CD4-positive, alpha-beta T cell (primary cell): ENCODE measurements at regions not wholly inside any gene's neighbourhood (a gene's known extent, or its start where the extent isn't known, plus 50 kb on each side); places are given as distances from the start of the nearest gene placed in this dataset.

Source experiments
- ATAC-seq: fragments of 200-7000 bp; cut with Tn5 transposase; one replicate; pipeline ENCODE4 v1.10.0; 2022; ENCODE audit warnings: mild to moderate bottlenecking; ENCODE audit not compliant: poor library complexity
- CTCF ChIA-PET: fragments of 350-600 bp; sonication (Branson Sonifier 250); formaldehyde crosslinking; loops from one replicate; lab custom pipeline; 2021; ENCODE audit warnings: antibody characterized with exemption, inconsistent platforms; lab: Charles Lee
- POLR2A ChIA-PET: fragments of 350-600 bp; sonication (Branson Sonifier 250); formaldehyde crosslinking; loops from one replicate; lab custom pipeline; 2021; ENCODE audit warnings: antibody characterized with exemption, inconsistent platforms; lab: Charles Lee
- DNase-seq, 14 experiments: peaks; one replicate each; pipeline ENCODE4 v3.0.0-alpha.2; 2013 to 2020; ENCODE audit warnings: mixed read lengths in 2 of 14
- H3K27ac ChIP-seq, 2 donors: one replicate each; pipeline versions ENCODE4 v1.5.1 to v1.7.0; 2013; ENCODE audit warnings: low read length in 2 of 2, low read depth in 1 of 2, mild to moderate bottlenecking in 1 of 2
- H3K27me3 ChIP-seq, 2 experiments: 1 replicate in 1 of 2; 2 replicates in 1 of 2; pipeline versions ENCODE4 v1.6.1 to v1.7.0; 2013; ENCODE audit warnings: low read length in 2 of 2, control low read depth in 1 of 2, mild to moderate bottlenecking in 1 of 2, moderate library complexity in 1 of 2; ENCODE audit not compliant: insufficient read depth in 2 of 2, control insufficient read depth in 1 of 2
- H3K36me3 ChIP-seq: one replicate; pipeline ENCODE4 v1.6.1; 2013; ENCODE audit warnings: low read length, control low read depth; ENCODE audit not compliant: insufficient read depth
- H3K4me1 ChIP-seq: one replicate; pipeline ENCODE4 v1.6.1; 2013; ENCODE audit warnings: low read length, control low read depth; ENCODE audit not compliant: insufficient read depth
- H3K4me3 ChIP-seq: one replicate; pipeline ENCODE4 v1.5.1; 2013; ENCODE audit warnings: mild to moderate bottlenecking, low read length, moderate library complexity
- H3K9me3 ChIP-seq, 2 experiments: 1 replicate in 1 of 2; 2 replicates in 1 of 2; pipeline versions ENCODE4 v1.6.1 to v1.7.0; 2013; ENCODE audit warnings: low read length in 2 of 2, mild to moderate bottlenecking in 2 of 2, control low read depth in 1 of 2, moderate library complexity in 1 of 2; ENCODE audit not compliant: control insufficient read depth in 1 of 2, insufficient read depth in 1 of 2
- H3K27ac Mint-ChIP-seq: one replicate; pipeline ENCODE4 v1.8.0; 2020; ENCODE audit warnings: mixed read lengths
- H3K27me3 Mint-ChIP-seq: one replicate; pipeline ENCODE4 v1.8.0; 2021; ENCODE audit warnings: mixed read lengths
- H3K36me3 Mint-ChIP-seq: one replicate; pipeline ENCODE4 v1.8.0; 2021; ENCODE audit warnings: low read depth, mixed read lengths
- H3K4me1 Mint-ChIP-seq: one replicate; pipeline ENCODE4 v1.8.0; 2021; ENCODE audit warnings: low read depth, mixed read lengths
- H3K4me3 Mint-ChIP-seq: one replicate; pipeline ENCODE4 v1.8.0; 2020; ENCODE audit warnings: mild to moderate bottlenecking, mixed read lengths
- H3K9me3 Mint-ChIP-seq: one replicate; pipeline ENCODE4 v1.8.0; 2020; ENCODE audit warnings: mixed read lengths
- CTCF ChIP-seq: fragments of 200-600 bp; IDR thresholded peaks from one replicate; pipeline ENCODE4 v1.8.0; 2022; ENCODE audit warnings: antibody characterized with exemption, mild to moderate bottlenecking
- intact Hi-C, 2 experiments: fragments of 100-400 bp; cut with DNase I in 1 of 2; cut with micrococcal nuclease in 1 of 2; formaldehyde crosslinking; loops; one replicate each; pipeline versions ENCODE4 v1.15.1 to v1.9.0; 2023 to 2025; cut with DNase I, micrococcal nuclease

DNA sequence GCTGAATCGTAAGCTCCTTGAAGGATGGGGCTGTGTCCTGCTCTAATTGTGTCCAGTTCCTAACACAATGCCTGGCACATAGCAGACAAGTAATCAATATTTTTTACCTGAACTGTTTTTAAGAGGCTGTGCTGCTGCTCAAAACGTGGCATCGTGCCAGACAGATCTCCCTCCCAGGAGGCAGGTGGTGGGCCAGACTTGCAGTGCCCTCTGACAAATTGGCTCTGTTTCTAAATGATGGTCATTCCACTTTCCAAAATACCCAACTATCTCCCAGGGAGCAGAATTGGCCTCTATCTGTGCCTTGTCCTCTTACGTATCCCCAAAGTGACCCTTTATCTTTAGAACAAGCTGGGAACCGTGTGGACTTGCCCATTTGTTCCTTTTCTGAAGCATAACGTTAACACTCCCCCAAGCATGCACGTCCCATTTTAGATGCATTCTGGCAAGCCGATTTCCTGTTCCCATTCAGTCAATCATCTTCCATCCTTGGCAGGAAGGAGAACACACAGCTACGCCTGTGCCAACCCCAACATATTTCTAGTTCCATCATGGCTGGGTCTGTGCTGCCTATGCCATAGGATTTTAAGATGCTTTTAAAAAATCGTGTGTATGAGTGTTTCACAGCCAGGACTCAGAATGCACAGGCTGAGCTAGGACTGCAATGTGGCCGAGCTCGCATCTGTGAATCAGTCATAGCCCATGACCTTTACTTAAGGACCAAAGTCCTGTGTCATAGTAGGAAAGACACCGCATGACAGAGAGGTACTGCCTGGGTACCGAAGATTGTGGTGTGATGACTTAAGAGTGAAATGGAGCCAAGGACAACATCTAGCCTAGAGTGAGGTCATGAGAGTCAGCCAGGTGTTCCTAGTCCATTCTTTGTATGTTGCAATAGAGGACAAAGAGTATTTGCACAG is 408.6 kb downstream of the PRDM2 start:
- TF ChIP-seq CTCF, result no peak
- intact Hi-C loops, result no loop called here
- no peak overlapping the region for H3K27ac ChIP-seq
- Mint-ChIP-seq H3K4me3 (no peak overlapping the region), H3K27me3 (peaks cover 23% of the 10 kb centered on the region), H3K36me3 (no peaks in the 10 kb centered on the region), H3K27ac (no peak overlapping the region), H3K4me1 (no peaks in the 10 kb centered on the region), H3K9me3 (no peaks in the 10 kb centered on the region)
- ChIA-PET CTCF (no interaction called here), POLR2A (no interaction called here)
- no peaks in the 10 kb centered on the region for H3K4me1 ChIP-seq
- DNase-seq (no peak), ATAC-seq (no peak)
- H3K4me3 ChIP-seq, result no peak overlapping the region
- H3K9me3 ChIP-seq, result no peaks in the 10 kb centered on the region
- H3K36me3 ChIP-seq, result no peaks in the 10 kb centered on the region
- H3K27me3 ChIP-seq, result no peaks in the 10 kb centered on the region

DNA sequence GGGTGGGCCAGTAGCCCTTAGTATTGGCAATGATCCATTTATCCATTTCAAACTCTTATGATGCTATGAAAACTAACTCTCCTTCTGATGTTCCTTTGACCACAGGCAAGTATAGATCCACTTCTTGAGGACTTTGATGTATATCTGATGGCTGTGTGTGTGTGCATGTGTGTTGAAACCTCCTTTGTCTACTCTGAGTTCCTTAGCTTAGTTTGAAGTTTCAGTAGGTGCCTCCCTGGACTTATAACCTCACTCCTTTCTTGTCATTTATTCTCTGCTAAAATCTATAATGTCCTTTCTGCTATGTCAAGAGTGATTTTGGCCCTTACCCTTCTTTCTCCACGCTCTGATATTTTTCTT is 409.3 kb downstream of the PRDM2 start:
- intact Hi-C loops, result no loop called here
- no peak overlapping the region for H3K27ac Mint-ChIP-seq
- peaks cover 0 to 4% of the 10 kb centered on the region in 2 experiments for H3K9me3 ChIP-seq
- no peak for TF ChIP-seq CTCF
- no peak overlapping the region for H3K27ac ChIP-seq
- no peak for ATAC-seq
- H3K27me3 Mint-ChIP-seq, result peaks cover 23% of the 10 kb centered on the region
- no peak overlapping the region for H3K4me3 Mint-ChIP-seq
- no peaks in the 10 kb centered on the region for H3K27me3 ChIP-seq
- ChIA-PET CTCF (no interaction called here), POLR2A (no interaction called here)
- no peak overlapping the region for H3K4me3 ChIP-seq
- no peak for DNase-seq
- H3K36me3 Mint-ChIP-seq, result no peaks in the 10 kb centered on the region
- H3K4me1 ChIP-seq, result no peaks in the 10 kb centered on the region
- no peaks in the 10 kb centered on the region for H3K4me1 Mint-ChIP-seq
- H3K9me3 Mint-ChIP-seq, result no peaks in the 10 kb centered on the region
- H3K36me3 ChIP-seq, result no peaks in the 10 kb centered on the region

- no peak for DNase-seq
- POLR2A ChIA-PET, result no interaction called here
- intact Hi-C loops, result no loop called here
- Mint-ChIP-seq H3K27ac (no peak overlapping the region), H3K4me1 (no peaks in the 10 kb centered on the region), H3K27me3 (peaks cover 27% of the 10 kb centered on the region), H3K9me3 (no peaks in the 10 kb centered on the region), H3K36me3 (no peaks in the 10 kb centered on the region), H3K4me3 (no peak overlapping the region)
- Histone ChIP-seq H3K4me1 (no peaks in the 10 kb centered on the region), H3K27ac (no peak overlapping the region), H3K36me3 (no peaks in the 10 kb centered on the region), H3K9me3 (peaks cover 0 to 4% of the 10 kb centered on the region in 2 experiments), H3K4me3 (no peak overlapping the region), H3K27me3 (no peaks in the 10 kb centered on the region)
- no peak for ATAC-seq
- CTCF ChIA-PET, result no interaction called here
- TF ChIP-seq CTCF, result no peak
Measured at GRCh38 chr1:14110040-14110439, 410.1 kb downstream of the PRDM2 start.
